ENCODE measurements at regions not wholly inside any gene's neighbourhood (a gene's known extent, or its start where the extent isn't known, plus 50 kb on each side); places are given as distances from the start of the nearest gene placed in this dataset.
"Not testable (repeated sequence)": the region's sequence is repeated elsewhere in the genome, so short reads cannot be mapped to it uniquely, and the experiment has no call there.

GRCh38 chr6:140283197-140283596 lies 908.7 kb upstream of the CITED2 start:
- DNase-seq (ENCODE audit: low read depth in 2 of 2): no peak

GRCh38 chr6:140281767-140282166 lies 907.3 kb upstream of the CITED2 start:
- no peak for DNase-seq (ENCODE audit: low read depth in 2 of 2)

- no peak for DNase-seq (ENCODE audit: low read depth in 2 of 2)
Observed at GRCh38 chr6:140281236-140281635, 906.8 kb upstream of the CITED2 start.

GRCh38 chr6:140276719-140277118 lies 902.3 kb upstream of the CITED2 start:
- DNase-seq (ENCODE audit: low read depth in 2 of 2): no peak

- DNase-seq (ENCODE audit: low read depth in 2 of 2): no peak
Observed at GRCh38 chr6:140276133-140276532, 901.7 kb upstream of the CITED2 start.

DNA sequence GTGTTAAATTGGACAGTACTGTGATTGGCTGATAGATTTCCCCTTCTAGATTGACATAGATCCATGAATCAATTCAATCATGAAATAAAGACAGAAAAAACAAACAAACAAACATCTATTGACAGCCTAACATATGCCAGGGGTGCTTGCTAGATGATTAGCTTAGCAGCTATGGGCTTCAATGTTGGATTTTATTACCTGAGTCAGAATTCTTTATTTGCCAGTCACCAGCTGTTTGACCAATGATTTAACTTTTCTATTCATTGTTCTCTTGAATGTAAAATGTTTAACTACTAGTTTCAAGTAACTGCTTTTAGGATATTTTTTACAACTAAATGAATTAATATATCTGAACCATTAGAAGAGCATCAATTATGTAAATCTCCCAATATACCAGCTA lies 901.3 kb upstream of the CITED2 start:
- no peak for DNase-seq (ENCODE audit: low read depth in 2 of 2)

GRCh38 chr6:140274548-140274947 lies 900.1 kb upstream of the CITED2 start:
- DNase-seq (ENCODE audit: low read depth in 2 of 2): no peak

GRCh38 chr6:140271759-140272377 lies 897.4 kb upstream of the CITED2 start:
- DNase-seq (ENCODE audit: low read depth in 2 of 2): peak; percentile 56 to 69

GRCh38 chr6:140269591-140270165 lies 895.2 kb upstream of the CITED2 start:
- peak; percentile 28 to 68 for DNase-seq (ENCODE audit: low read depth in 2 of 2)

DNA sequence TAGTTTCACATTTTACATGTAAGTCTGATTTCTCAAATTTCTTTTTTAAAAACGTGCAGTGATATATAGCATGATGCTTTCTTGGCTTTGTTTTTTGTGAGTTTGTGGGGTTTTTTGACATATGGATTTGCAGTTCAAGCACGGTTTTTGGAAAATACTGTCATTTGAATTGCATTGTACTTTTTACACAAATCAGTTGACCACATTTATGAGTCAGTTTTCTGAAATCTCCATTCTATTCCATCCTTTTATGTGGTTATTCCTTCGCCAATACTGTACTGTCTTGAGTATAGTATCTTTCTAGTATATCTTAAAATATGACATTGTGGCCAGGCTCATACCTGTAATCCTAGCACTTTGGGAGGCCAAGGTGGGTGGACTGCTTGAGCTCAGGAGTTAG lies 890.0 kb upstream of the CITED2 start:
- DNase-seq (ENCODE audit: low read depth in 2 of 2): no peak

DNA sequence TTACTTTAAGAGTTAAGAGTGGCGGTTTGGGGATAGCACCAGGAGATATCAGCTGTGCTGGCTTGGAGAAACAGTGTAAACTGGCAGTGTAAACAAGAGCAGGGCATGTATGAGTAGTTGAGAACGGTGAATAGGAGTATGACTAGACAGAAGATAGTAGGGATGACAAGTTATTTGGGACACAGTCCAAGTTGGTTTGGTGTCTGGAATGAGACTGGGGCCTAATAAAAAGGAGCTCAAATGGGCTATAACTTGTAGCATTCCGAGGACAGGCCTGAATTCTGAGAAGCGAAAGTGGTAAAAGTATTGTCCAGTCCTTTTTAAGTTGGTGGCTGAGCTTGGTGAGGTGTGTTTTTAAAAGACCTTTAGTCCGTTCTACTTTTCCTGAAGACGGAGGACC lies 883.9 kb upstream of the CITED2 start:
- DNase-seq (ENCODE audit: low read depth in 2 of 2): not testable (repeated sequence)

- no peak for DNase-seq (ENCODE audit: low read depth in 2 of 2)
Observed at GRCh38 chr6:140256248-140256647, 881.8 kb upstream of the CITED2 start.

DNA sequence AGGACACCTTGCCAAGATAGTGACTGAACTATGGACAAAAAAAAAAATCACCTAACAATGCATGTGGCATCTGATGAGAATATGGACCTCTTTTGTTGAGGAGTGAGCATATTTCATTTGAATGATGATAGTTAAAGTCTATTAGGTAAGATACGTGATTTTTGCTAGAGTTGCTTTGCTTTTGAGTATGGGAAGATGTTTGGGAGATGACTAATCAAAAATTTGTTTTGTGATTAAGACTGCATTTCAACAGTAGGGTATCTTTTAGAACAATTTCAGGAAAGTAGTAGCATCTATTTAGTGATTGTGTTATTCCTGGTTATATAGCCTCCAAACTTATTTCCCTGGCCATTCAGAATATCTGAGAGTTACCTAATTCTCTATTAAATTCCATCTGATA lies 878.6 kb upstream of the CITED2 start:
- no peak for DNase-seq (ENCODE audit: low read depth in 2 of 2)

DNA sequence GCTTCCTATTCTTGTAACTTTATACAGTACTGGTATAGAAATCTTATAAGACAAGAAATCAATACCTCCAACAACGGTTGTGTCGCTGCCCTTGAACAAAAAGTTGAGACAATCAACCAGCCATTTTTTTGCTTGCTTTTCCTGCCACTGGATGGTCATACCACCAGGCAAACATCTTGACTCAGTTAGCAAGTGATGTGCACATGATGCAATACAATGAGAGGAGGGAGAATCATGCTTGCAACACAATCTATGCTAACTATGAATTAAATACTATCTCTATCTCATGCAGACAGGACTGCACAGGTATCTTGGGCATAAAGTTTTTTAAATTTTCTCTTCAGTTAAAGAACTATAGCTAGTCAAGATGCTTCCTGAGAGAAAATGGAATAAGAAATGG lies 877.7 kb upstream of the CITED2 start:
- no peak for DNase-seq (ENCODE audit: low read depth in 2 of 2)

- no peak for DNase-seq (ENCODE audit: low read depth in 2 of 2)
Observed at GRCh38 chr6:140245296-140246040, 871.0 kb upstream of the CITED2 start.

DNA sequence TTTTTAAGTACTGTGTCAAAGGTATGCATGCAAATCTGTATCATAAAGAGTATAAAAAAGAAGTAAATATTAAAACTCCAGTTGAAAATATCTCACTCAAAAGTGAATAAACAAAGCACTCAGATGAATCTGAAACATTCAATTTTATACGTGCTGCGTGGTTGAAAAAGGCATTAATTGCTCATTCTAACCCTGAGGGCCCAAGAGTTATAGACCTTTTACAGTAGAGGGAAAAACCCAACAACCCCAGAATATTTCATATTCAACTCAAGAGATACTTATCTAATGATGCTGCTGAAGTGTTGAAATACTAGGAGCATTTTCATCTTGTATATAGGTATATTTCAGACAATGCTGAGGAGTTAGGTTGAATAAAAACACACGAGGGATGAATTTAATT lies 862.8 kb upstream of the CITED2 start:
- no peak for DNase-seq (ENCODE audit: low read depth in 2 of 2)

DNA sequence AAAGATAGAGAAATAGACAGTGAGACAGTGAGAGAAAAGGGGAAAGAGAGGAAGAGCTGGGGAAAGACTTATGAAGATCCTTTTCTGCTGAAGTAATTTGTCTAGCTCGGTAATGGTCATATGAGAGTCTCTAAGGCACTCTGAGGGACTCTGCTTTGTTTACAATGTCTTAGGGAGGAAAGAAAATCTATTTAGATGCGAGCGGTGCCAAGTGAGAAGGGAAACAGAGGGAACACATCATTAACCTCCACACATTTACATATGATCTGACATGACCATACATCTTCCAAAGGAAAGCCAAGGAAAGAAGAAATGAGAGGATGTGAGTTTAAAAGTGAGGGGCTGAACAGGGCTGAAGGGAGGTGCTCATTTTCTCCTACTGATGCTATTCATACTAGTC lies 862.3 kb upstream of the CITED2 start:
- DNase-seq (ENCODE audit: low read depth in 2 of 2): no peak

DNA sequence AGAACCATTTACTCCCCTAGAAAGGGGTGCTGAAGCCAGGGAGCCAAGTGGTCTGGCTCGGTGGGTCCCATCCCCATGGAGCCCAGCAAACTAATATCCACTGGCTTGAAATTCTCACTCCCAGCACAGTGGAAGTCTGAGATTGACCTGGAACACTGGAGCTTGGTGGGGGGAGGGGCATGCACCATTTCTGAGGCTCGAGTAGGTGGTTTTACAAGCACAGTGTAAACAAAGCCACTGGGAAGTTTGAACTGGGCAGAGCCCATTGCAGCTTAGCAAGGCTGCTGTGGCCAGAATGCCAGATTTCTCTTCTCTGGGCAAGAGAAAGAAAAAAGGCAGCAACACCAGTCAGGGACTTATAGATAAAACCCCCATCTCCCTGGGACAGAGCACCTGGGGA lies 855.8 kb upstream of the CITED2 start:
- DNase-seq (ENCODE audit: low read depth in 2 of 2): no peak

GRCh38 chr6:140228491-140228890 lies 854.0 kb upstream of the CITED2 start:
- DNase-seq (ENCODE audit: low read depth in 2 of 2): no peak

DNA sequence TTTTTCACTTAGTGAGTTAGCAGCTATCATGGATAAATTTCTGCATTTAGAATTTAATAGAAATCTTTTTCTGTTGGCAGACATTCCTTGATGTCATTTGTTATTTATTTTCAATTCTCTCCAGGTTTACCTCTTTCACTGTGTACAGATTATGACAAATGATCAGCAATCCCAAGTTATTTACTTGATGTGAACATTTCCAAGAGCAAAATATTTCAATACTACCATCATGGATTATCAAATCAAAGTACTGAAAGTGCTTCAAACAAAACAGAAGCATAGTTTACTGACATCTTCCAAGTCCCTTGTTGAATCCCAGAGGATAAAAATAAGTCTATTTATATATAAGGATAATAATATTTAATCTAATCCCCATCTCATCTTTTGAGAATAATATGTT lies 852.2 kb upstream of the CITED2 start:
- DNase-seq (ENCODE audit: low read depth in 2 of 2): no peak

GRCh38 chr6:140225701-140226436 lies 851.4 kb upstream of the CITED2 start:
- peak; percentile 76 to 79 for DNase-seq (ENCODE audit: low read depth in 2 of 2)

DNA sequence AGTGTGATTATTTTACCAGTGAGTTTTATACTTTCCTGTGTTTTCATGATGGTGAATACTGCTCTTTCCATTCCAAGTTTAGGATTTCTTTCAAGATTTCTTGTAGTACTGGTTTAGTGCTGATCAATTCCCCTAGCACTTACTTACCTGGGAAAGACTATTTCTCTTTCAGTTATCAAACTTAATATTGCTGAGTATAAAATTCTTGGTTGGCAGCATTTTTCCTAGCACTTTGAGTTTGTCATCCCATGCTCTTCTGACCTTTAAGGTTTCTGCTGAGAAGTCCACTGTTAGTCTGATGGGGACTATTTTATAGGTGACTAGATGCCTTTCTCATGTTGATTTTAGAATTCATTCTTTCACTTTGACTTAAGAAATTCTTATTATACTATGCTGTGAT lies 842.8 kb upstream of the CITED2 start:
- no peak for DNase-seq (ENCODE audit: low read depth in 2 of 2)

All from lung microvascular endothelial cell (primary cell).